Activated effector memory CD4-positive, alpha-beta T cell treated with Interleukin-2 at 50 U/mL for 16 hours (primary cell): ENCODE measurements at regions not wholly inside any gene's neighbourhood (a gene's known extent, or its start where the extent isn't known, plus 50 kb on each side); places are given as distances from the start of the nearest gene placed in this dataset.
"Not testable (repeated sequence)": the region's sequence is repeated elsewhere in the genome, so short reads cannot be mapped to it uniquely, and the experiment has no call there.

Source experiments
- DNase-seq: peaks from one replicate; pipeline ENCODE4 v3.0.0-alpha.2; 2020

DNA sequence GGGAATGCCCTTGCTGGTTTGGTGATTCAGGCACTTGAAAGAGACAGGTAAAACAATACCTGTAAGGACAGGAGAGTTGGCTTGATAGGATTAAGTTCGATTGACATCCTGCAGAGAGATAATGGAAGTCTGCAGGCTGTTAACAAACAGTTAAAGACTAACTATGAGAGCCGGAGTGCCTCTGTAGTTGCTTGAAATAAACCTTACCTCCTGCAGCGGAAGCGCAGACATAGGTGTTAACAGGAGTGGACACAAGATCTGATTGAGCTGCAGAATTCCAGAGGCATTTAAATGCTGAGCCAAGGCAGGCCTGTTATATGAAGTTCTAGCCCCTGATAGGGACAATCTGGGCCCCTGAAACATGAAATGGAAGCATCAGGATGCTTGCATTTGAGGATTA lies 416.7 kb upstream of the MAOA start:
- DNase-seq = no peak

DNA sequence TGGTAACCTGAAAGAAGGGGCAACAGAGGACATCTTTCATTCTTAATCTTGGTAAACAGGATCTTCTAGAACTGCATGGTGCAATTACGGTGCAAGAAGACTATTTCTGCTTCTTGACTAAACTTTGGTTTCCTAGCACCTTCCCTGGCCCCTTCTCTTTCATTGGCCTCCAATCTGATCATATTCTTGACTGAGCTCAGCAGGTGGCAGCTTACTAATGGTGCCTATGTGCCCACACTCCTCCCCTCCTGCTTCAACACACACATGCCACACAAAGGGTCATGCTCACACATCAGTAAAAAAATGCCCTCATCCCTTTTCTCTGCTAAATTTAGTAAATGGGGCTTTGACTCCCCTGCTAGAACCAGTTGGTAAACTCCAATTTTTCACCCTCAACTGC lies 400.5 kb upstream of the MAOA start:
- DNase-seq = no peak

DNA sequence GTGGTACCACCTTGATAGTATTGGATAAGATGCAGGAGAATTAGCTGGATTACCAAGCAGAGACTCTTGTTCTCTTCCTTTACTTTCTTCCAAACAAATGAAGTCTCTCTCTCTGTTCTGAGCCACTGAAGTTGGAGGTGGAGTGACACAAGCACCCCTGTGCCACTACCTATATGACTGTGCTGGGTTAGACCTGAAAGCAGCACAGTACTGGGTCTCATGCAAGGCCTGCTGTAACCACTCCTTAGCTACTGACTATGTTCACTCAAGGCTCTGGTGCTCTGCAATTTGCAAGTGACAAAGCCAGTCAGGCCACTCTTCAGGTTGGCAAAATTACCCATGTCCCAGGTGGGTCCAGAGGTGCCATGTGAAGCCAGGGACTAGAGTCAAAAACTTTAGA lies 389.6 kb upstream of the MAOA start:
- DNase-seq = no peak

DNA sequence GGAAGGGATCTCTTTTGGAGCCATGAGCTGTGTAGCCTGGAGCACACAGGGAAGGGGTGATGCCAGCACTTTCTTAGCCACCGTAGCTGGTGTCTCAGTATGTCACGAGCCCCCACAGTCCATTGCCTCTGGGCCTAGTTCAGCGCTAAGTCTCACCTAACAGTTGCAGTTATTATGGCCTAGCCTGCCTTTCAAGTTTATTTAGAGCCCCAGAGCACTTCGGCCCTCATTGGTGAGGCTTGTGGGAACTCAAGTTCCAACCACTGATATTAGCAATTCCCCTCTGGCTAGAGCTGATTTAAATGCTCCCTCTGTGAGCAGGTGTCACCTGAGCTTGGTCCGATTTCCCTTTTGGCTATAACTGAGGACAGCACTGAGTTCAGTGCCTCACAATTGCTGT lies 388.4 kb upstream of the MAOA start:
- DNase-seq = no peak

DNA sequence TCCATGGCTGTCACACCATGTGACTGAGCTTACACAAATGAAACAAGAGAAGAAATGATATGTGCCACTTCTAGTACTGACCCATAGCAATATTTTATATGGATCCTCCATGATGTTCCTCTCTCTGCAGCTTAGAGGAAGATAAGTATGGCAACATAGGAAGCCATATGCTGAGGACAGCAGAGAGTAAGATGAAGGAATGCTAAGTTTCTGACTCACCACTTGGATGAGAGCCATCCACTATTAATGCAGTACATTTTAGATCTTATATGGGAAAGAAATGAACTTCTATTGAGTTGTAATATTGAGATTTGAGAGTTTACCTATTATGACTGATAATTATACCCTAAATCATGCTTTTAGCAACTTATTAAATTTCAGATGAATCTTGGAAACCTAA lies 386.9 kb upstream of the MAOA start:
- no peak for DNase-seq

DNA sequence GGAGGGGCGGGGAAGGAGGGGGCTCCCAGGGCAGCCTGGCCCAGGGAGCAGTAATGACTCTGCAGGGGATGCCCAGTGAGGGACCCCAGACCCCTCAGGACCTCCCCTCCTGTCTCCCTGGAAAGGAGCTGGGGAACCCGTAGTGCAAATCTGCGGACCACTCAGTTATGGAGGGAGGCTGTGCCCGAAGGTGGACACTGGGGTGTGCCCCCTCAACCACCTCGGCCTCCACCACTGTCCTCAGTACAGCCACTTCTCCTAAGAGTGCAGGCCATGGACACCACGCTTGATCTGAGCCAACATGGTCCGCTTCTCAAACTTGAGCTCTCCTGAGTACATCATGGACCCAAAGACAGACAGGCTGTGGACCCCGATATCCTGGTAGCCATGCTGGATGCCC lies 378.2 kb upstream of the MAOA start:
- no peak for DNase-seq

DNA sequence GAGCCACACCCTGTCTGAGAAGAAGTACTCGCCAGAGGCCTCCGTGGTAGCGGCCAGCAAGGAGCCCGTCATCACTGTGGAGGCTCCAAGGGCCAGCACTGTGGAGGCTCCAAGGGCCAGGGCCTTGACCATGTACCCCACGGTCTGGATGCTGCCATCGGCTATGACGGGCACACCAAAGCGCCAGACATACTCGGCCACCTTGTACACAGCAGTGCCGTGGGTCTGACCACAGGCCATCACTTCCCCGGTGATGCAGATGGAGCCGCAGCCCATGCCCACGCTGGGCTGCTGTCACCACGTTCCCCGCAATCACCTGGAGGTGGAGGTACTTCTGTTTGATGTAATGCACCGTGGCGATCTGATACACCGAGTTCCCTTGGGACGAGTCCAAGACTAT lies 377.7 kb upstream of the MAOA start:
- DNase-seq = no peak

DNA sequence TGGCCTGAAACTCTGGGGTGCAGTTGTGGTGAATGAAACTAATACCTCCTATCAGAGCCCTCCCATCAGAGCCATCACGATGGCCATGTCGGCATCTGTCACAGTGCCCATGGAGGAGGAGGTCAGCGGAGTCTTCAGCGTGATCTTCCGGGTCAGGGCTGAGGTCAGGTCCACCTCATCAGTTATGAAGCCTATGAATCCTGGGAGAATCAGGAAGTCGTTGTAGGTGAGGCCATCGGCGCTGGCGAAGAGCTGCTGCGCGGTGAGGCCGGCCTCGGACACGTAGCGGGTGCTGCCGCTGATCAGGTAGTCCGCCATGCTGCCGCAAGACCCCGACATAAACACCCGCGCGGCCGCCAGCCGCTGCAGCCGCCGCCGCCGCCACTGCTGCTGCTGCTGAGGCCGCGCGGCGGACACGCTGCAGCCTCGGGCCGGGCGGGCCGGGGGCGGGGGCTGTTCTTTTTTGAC lies 376.7 kb upstream of the MAOA start:
- no peak for DNase-seq

DNA sequence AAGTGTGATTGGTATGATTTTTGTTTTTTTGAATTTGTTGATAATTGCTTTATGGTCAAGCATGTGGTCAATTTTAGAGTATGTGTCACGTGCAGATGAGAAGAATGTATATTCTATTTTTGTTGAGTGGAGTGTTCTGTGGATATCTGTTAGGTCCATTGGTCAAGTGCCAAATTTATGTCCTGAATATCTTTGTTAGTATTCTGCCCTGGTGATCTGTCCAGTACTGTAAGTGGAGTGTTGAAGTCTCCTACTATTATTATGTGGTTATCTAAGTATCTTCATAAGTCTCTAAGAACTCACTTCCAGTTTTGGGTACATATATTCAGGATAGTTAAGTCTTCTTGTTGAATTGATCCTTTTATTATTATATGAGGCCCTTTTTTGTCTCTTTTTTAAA lies 372.9 kb upstream of the MAOA start:
- DNase-seq = no peak

DNA sequence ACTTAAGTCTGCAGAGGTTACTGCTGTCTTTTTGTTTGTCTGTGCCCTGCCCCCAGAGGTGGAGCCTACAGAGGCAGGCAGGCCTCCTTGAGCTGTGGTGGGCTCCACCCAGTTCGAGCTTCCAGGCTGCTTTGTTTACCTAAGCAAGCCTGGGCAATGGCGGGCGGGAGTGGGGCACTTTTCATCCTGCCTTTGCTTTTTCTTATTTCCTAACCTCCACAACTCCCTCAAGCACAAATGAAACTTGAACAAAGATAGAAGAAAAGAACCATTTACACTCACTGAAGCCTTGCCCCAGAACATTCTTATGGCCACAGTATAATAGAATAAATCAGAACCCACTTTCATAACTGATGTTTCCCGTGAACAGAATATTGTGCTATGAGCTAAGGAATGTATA lies 344.5 kb upstream of the MAOA start:
- DNase-seq = not testable (repeated sequence)

DNA sequence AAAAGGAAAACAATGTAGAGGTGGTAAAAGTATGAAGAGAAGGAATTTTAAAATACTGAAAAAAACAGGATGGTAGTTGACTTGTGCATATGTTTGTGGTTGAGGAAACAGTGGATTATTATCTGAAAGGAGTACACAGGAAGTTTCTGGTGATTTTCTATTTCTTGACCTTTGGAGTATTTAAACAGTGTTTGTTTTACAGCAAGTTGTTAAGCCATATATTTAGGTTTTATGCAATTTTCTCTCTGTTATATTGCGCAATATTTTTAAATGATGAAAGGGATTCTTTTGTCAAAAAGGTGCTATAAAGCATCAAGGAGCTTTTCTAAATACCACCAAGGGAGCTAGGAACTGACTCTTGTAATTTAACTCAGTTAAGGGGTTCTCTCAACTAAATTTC lies 343.1 kb upstream of the MAOA start:
- DNase-seq = no peak

DNA sequence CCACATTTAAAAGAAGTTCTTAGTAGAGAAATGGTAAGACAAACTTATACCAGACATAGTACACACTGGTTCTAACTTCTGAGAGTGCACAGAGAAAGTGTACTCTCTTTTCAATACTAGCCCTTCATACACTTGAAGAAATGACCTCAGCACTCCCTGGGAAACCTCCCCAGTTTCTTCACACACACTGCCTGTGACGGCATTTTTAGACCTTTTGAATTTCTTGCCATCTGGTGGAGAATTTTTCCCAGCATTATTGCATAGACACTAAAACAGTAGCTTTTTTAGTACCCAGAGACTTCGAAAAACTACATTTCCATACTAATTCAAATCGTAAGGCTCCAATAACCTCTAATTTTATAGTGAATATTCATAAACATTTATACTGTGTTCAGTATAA lies 341.6 kb upstream of the MAOA start:
- DNase-seq = no peak

DNA sequence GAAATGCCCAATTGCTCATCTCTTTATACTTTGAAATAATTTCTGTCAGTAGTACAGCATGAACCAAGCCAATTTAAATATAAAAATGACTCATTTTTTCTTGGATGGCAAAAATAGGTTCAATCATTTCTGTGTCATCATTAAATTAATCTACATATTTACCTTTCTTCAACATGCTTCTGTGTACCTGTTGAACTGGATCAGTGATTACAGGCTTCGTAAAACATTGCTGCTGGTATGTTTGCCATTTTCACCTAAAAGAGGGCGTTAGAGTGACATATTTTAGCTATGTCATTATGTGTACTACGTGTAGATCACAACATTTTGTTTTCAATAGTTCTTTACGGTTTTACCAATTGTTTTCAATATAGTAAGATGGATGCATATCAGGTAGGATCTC lies 340.5 kb upstream of the MAOA start:
- DNase-seq = no peak

DNA sequence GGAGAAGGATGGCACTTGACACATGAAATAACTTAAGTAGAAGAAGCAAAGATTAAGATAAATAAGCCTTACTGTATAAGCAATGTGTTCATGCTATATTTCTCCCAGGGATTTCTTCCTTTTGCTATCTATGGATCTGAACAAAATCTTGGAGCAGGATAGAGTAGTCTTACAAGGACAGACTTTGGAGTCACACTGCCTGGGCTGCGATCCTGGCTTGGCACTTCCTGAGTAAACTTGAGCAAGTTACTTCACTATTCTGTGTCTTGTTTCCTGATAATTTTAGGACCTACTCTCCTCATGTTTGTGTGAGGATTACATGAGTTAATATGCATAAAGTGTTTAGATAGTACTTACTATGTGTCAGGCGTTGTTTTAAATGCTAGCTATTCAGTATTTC lies 340.0 kb upstream of the MAOA start:
- DNase-seq = no peak

DNA sequence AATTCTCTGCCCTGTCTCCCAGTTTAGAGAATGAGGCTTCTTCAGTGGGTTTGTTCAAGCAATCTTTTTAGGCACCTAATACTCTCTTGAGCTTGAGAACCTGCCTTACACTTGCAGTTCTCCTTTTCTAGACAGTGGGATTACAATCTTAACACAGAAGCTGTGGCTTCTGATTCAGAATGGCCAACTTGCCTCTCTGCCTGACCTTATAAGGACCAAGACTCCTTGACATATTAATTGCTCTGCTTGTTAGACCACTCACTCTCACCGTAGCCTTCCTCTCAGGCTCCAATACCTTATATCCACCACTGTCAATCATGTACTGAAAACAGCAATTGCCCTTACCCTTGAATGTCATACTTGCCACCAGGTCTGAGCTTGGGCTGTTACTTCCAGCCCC lies 338.7 kb upstream of the MAOA start:
- DNase-seq = no peak

DNA sequence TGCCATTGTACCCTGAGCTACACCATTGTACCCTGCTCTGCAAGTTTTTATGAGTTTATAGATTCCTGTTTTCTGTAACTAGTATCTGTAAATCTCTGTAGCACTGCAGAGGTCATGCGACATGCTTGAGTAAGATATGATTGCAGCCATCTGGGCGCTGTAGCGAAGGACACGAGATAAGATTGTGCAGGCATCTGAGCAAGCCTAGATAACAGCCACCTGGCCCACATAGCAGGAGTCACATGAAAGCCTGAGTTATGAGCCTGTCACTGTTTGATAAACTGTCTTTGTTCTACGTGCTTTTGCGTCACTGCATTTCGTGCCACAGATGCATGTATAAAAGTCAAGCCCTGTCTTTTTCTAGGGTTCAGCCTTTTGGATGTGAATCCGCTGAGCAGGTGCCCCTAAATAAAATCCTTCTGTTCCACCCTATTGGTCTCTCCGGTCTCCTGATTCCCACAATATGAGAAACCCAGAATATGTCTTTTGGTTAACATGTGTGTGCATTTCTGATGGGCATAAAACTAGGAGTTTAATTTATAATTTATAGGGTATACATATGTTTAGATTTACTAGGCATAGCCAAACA lies 327.6 kb upstream of the MAOA start:
- no peak for DNase-seq

DNA sequence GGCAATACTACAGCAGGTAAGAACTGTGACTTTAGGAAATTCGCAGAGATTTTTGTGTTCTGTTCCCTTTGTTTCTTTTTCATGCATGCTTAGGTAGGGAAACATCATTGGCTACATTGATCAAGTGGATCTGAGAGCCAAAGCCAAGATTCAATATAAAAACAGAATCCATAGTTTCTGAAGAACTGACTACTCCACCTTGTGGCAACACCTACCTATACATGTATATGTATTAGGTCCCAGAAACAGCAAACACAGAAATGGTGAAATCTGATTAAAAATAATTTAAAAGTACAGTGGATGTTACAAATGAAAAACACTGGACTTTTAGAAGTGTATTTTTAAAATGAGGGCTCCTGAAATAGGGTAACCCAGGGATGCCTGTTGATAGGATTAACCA lies 322.6 kb upstream of the MAOA start:
- DNase-seq = no peak

DNA sequence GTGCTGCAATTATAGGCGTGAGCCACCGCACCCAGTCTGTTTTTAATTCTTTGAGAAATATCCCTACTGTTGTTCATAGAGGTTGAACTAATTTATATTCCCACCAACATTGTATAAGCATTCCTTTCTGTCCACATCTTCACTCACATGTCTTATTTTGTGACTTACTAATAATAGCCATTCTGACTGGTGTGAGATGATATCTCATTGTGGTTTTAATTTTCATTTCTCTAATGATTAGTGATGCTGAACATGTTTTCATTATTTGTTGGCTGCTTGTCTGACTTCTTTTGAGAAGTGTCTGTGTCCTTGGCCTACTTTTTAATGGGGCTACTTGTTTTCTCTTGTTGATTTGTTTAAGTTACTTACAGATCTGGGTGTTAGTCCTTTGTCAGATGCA lies 310.9 kb upstream of the MAOA start:
- no peak for DNase-seq

DNA sequence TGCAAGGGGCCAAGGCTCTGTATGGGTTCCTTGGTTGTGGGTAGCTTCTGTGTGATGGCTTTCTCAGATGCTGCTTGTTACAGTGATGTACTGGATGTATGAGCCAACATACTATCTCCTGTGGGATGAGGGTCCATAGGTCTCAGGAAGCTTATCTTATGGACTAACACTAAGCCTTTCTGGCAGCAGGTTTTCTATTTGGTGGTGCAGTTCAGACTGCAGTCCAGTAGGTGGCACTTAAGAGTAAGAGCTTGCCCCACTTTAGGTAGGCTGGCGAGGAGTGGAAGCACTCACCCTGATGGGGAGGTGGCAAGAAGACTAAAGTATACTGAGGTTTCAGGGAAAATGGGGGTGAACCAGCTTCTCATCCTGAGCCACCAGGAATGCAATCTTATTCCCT lies 306.7 kb upstream of the MAOA start:
- DNase-seq = peak; percentile 3

DNA sequence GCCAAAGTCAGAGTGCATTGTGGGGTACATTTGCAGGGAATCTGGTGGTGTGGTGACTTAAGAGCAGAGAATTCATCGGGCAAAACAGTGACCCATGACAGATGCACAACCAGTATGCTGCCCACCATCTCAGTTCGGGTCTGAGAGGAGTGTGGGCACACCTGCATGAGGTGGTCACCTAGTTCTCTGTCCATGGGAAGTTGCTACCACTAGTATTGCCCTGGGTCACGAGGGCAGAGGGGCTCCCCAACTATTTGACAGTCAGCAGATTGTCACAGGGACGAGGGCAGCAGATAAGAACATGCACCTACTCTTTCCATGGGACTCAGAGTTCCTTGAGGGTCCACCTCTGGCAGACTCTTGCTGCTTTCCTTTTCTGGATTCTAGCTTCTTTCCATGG lies 305.2 kb upstream of the MAOA start:
- no peak for DNase-seq

DNA sequence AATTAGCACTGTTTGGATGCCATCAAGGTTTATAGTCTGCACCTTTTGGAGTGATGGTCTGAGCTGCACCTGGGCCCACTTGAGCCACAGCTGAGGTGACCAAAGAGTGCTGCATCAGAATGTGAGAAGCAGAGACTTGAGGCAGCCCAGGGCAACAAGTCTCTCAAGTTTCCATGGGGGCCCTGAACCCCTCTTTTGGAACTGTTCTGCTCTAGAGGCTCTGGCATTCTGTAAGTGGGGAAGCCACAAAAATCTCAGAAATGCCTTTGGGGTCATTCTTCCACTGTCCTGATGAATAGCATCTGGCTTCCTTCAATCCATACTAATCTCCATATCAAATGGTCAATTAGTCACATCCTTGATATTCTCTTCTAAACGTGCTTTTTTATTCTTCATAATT lies 298.4 kb upstream of the MAOA start:
- DNase-seq = no peak

DNA sequence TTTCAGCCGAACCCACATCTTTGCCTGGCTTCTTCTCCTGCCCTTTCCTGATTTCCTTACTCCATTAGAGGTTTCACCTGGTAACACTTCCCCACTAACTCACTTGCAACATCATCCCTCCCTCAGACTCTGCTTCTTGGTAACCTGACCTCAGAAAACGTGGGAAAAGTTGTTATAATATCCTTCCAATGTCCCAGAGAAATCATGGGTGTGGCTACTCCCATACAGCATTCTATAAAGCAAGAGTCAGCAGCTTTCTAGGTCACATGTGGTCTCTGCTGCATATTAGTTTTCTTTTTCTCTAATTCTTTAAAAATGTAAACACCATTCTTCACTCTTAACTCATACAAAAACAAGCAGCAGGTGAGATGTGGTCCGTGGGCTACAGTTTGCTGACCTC lies 283.1 kb upstream of the MAOA start:
- no peak for DNase-seq

DNA sequence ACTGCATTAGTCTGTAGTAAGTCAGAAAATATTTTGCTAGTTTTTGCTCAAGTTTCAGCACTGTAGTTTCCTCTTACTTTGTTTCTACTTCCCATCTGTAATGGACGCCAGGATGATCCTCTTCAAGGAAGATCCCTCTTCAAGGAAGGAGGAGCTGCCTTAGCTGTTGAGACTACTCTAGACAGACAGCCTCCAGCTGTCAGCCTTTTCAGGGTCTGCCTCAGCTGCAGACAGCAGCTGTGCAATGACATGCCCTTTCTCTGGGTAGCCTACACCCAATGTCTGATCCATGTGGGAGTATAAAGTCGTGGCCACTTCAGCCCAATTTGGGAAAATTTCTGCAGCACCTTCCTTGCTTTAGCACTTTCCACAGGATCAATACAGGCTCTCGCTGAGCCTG lies 281.0 kb upstream of the MAOA start:
- no peak for DNase-seq

DNA sequence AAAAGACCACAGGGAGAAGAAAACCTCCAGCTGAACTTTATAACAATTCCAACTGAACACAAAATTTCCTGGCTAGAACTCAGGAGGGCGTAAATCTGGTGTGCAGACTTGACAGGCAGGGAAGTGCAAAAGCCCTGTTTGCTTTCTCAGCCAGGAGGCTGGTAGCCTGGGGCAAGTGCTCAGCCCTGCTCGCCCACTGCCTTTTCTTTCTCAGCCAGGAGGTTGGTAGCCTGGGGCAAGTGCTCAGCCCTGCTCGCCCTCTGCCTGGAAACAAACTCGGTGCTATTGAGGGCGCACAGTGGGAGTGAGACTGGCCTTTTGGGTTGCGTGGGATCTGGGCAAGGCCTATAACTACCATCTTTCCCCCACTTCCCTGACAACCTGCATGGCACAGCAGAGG lies 275.4 kb upstream of the MAOA start:
- DNase-seq = no peak

DNA sequence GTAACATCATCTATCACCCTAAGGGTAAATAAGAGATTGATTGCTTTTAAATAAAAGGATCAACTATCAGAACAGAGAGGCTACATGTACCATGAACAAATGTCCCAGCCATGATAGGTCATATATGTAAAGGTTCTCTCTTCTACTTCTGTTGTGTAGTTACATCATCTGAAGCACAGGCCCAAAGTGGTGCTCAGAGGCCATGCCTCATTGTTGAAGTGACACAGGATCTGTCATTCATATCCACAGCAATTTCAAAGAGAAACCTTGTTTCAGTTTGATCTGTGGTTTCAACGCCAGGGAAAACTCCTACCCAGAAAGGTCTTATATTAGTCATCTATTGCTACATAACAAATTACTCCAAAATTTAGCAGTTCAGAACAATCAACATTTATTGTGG lies 269.2 kb upstream of the MAOA start:
- no peak for DNase-seq

DNA sequence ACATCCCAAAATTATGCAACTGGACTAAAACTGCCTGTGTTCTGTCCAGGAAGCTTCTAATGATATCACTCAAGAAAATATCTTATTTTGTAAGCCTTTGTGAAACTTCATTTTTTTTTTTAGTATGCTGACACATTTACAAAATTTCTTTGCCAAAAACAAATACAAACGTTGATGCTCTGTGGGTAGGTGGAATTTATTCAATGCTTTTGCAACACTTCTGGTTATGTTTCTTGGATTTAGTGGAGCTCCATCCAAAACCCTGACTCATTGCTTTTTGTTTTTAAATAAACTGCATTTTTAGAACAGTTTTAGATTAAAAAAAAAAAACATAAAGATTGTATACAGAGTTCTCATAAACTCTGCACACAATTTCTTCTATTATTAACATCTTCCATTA lies 250.9 kb upstream of the MAOA start:
- no peak for DNase-seq
